ENCODE measurements at regions not wholly inside any gene's neighbourhood (a gene's known extent, or its start where the extent isn't known, plus 50 kb on each side); places are given as distances from the start of the nearest gene placed in this dataset.

GRCh38 chr20:54324041-54324440, 116.2 kb downstream of the PFDN4 start:
- H3K36me3 ChIP-seq (ENCODE audit: control insufficient read depth, insufficient read depth, low read length): no peaks in the 10 kb centered on the region
- H3K4me3 ChIP-seq (ENCODE audit: low read length): no peak overlapping the region
- H3K4me1 ChIP-seq (ENCODE audit: control insufficient read depth, insufficient read depth, low read length): no peaks in the 10 kb centered on the region
- no peak for DNase-seq
- 100% methylated on average over 1 of the region's 4 CpGs for WGBS (ENCODE audit: insufficient coverage, low lambda C conversion rate)
- H3K27ac ChIP-seq (ENCODE audit: low read length): no peak overlapping the region
- H3K27me3 ChIP-seq (ENCODE audit: control insufficient read depth, insufficient read depth, low read length): no peaks in the 10 kb centered on the region
- H3K9me3 ChIP-seq (ENCODE audit: control insufficient read depth, low read depth, low read length): no peaks in the 10 kb centered on the region

- Histone ChIP-seq H3K4me1 (ENCODE audit: control insufficient read depth, insufficient read depth, low read length) (no peaks in the 10 kb centered on the region), H3K27ac (ENCODE audit: low read length) (no peak overlapping the region), H3K9me3 (ENCODE audit: control insufficient read depth, low read depth, low read length) (no peaks in the 10 kb centered on the region), H3K36me3 (ENCODE audit: control insufficient read depth, insufficient read depth, low read length) (no peaks in the 10 kb centered on the region), H3K4me3 (ENCODE audit: low read length) (no peak overlapping the region), H3K27me3 (ENCODE audit: control insufficient read depth, insufficient read depth, low read length) (no peaks in the 10 kb centered on the region)
- DNase-seq: no peak
- WGBS (ENCODE audit: insufficient coverage, low lambda C conversion rate): 100% methylated on average over 1 of the region's 3 CpGs
These were observed 116.9 kb downstream of the PFDN4 start for GRCh38 chr20:54324652-54325285.

GRCh38 chr20:54335299-54335698, 127.4 kb downstream of the PFDN4 start:
- H3K36me3 ChIP-seq (ENCODE audit: control insufficient read depth, insufficient read depth, low read length): no peaks in the 10 kb centered on the region
- no peaks in the 10 kb centered on the region for H3K27me3 ChIP-seq (ENCODE audit: control insufficient read depth, insufficient read depth, low read length)
- no peaks in the 10 kb centered on the region for H3K9me3 ChIP-seq (ENCODE audit: control insufficient read depth, low read depth, low read length)
- H3K27ac ChIP-seq (ENCODE audit: low read length): no peak overlapping the region
- DNase-seq: no peak
- H3K4me3 ChIP-seq (ENCODE audit: low read length): no peak overlapping the region
- WGBS (ENCODE audit: insufficient coverage, low lambda C conversion rate): 100% methylated on average over 1 of the region's 2 CpGs
- H3K4me1 ChIP-seq (ENCODE audit: control insufficient read depth, insufficient read depth, low read length): no peaks in the 10 kb centered on the region

- no peak for DNase-seq
- no CpG with 5 or more reads among the region's 1 CpG for WGBS (ENCODE audit: insufficient coverage, low lambda C conversion rate)
- H3K9me3 ChIP-seq (ENCODE audit: control insufficient read depth, low read depth, low read length): no peaks in the 10 kb centered on the region
These were observed 129.3 kb downstream of the PFDN4 start for GRCh38 chr20:54337144-54337543.

GRCh38 chr20:54339093-54339492, 131.2 kb downstream of the PFDN4 start:
- Histone ChIP-seq H3K27ac (ENCODE audit: low read length) (no peak overlapping the region), H3K4me3 (ENCODE audit: low read length) (no peak overlapping the region), H3K9me3 (ENCODE audit: control insufficient read depth, low read depth, low read length) (no peaks in the 10 kb centered on the region), H3K27me3 (ENCODE audit: control insufficient read depth, insufficient read depth, low read length) (no peaks in the 10 kb centered on the region), H3K4me1 (ENCODE audit: control insufficient read depth, insufficient read depth, low read length) (no peaks in the 10 kb centered on the region), H3K36me3 (ENCODE audit: control insufficient read depth, insufficient read depth, low read length) (no peaks in the 10 kb centered on the region)
- no CpG with 5 or more reads among the region's 7 CpGs for WGBS (ENCODE audit: insufficient coverage, low lambda C conversion rate)
- DNase-seq: no peak

More at GRCh38 chr20:54337144-54337543, 129.3 kb downstream of the PFDN4 start:
- no peaks in the 10 kb centered on the region for H3K36me3 ChIP-seq (ENCODE audit: control insufficient read depth, insufficient read depth, low read length)
- H3K27ac ChIP-seq (ENCODE audit: low read length): no peak overlapping the region
- no peak overlapping the region for H3K4me3 ChIP-seq (ENCODE audit: low read length)
- H3K4me1 ChIP-seq (ENCODE audit: control insufficient read depth, insufficient read depth, low read length): no peaks in the 10 kb centered on the region
- no peaks in the 10 kb centered on the region for H3K27me3 ChIP-seq (ENCODE audit: control insufficient read depth, insufficient read depth, low read length)

GRCh38 chr20:54340206-54340605, 132.3 kb downstream of the PFDN4 start:
- H3K36me3 ChIP-seq (ENCODE audit: control insufficient read depth, insufficient read depth, low read length): no peaks in the 10 kb centered on the region
- no peaks in the 10 kb centered on the region for H3K9me3 ChIP-seq (ENCODE audit: control insufficient read depth, low read depth, low read length)
- DNase-seq: no peak
- no peaks in the 10 kb centered on the region for H3K4me1 ChIP-seq (ENCODE audit: control insufficient read depth, insufficient read depth, low read length)
- no peak overlapping the region for H3K4me3 ChIP-seq (ENCODE audit: low read length)
- no peak overlapping the region for H3K27ac ChIP-seq (ENCODE audit: low read length)
- H3K27me3 ChIP-seq (ENCODE audit: control insufficient read depth, insufficient read depth, low read length): no peaks in the 10 kb centered on the region
- WGBS (ENCODE audit: insufficient coverage, low lambda C conversion rate): no CpG with 5 or more reads among the region's 1 CpG

GRCh38 chr20:54340667-54341081, 132.8 kb downstream of the PFDN4 start:
- Histone ChIP-seq H3K4me1 (ENCODE audit: control insufficient read depth, insufficient read depth, low read length) (no peaks in the 10 kb centered on the region), H3K27me3 (ENCODE audit: control insufficient read depth, insufficient read depth, low read length) (no peaks in the 10 kb centered on the region), H3K4me3 (ENCODE audit: low read length) (no peak overlapping the region), H3K9me3 (ENCODE audit: control insufficient read depth, low read depth, low read length) (no peaks in the 10 kb centered on the region), H3K27ac (ENCODE audit: low read length) (no peak overlapping the region), H3K36me3 (ENCODE audit: control insufficient read depth, insufficient read depth, low read length) (no peaks in the 10 kb centered on the region)
- 71% methylated on average over 1 of the region's 4 CpGs for WGBS (ENCODE audit: insufficient coverage, low lambda C conversion rate)
- no peak for DNase-seq

GRCh38 chr20:54342258-54342920, 133.0 kb upstream of the DOK5 start:
- Histone ChIP-seq H3K36me3 (ENCODE audit: control insufficient read depth, insufficient read depth, low read length) (no peaks in the 10 kb centered on the region), H3K4me1 (ENCODE audit: control insufficient read depth, insufficient read depth, low read length) (no peaks in the 10 kb centered on the region), H3K27ac (ENCODE audit: low read length) (no peak overlapping the region), H3K9me3 (ENCODE audit: control insufficient read depth, low read depth, low read length) (no peaks in the 10 kb centered on the region), H3K4me3 (ENCODE audit: low read length) (no peak overlapping the region), H3K27me3 (ENCODE audit: control insufficient read depth, insufficient read depth, low read length) (no peaks in the 10 kb centered on the region)
- WGBS (ENCODE audit: insufficient coverage, low lambda C conversion rate): 100% methylated on average over 1 of the region's 5 CpGs
- DNase-seq: no peak

- H3K9me3 ChIP-seq (ENCODE audit: control insufficient read depth, low read depth, low read length): no peaks in the 10 kb centered on the region
- no peak overlapping the region for H3K27ac ChIP-seq (ENCODE audit: low read length)
- no peaks in the 10 kb centered on the region for H3K36me3 ChIP-seq (ENCODE audit: control insufficient read depth, insufficient read depth, low read length)
- no peaks in the 10 kb centered on the region for H3K27me3 ChIP-seq (ENCODE audit: control insufficient read depth, insufficient read depth, low read length)
- H3K4me3 ChIP-seq (ENCODE audit: low read length): no peak overlapping the region
- WGBS (ENCODE audit: insufficient coverage, low lambda C conversion rate): 77% methylated on average over 2 of the region's 4 CpGs
- no peak for DNase-seq
- no peaks in the 10 kb centered on the region for H3K4me1 ChIP-seq (ENCODE audit: control insufficient read depth, insufficient read depth, low read length)
These were observed 132.3 kb upstream of the DOK5 start for GRCh38 chr20:54343099-54343498.

- Histone ChIP-seq H3K4me3 (ENCODE audit: low read length) (no peak overlapping the region), H3K36me3 (ENCODE audit: control insufficient read depth, insufficient read depth, low read length) (no peaks in the 10 kb centered on the region), H3K27me3 (ENCODE audit: control insufficient read depth, insufficient read depth, low read length) (no peaks in the 10 kb centered on the region), H3K27ac (ENCODE audit: low read length) (no peak overlapping the region), H3K9me3 (ENCODE audit: control insufficient read depth, low read depth, low read length) (no peaks in the 10 kb centered on the region), H3K4me1 (ENCODE audit: control insufficient read depth, insufficient read depth, low read length) (no peaks in the 10 kb centered on the region)
- WGBS (ENCODE audit: insufficient coverage, low lambda C conversion rate): no CpG with 5 or more reads among the region's 1 CpG
- no peak for DNase-seq
These were observed 131.8 kb upstream of the DOK5 start for GRCh38 chr20:54343634-54344033.

- Histone ChIP-seq H3K27me3 (ENCODE audit: control insufficient read depth, insufficient read depth, low read length) (no peaks in the 10 kb centered on the region), H3K36me3 (ENCODE audit: control insufficient read depth, insufficient read depth, low read length) (no peaks in the 10 kb centered on the region), H3K9me3 (ENCODE audit: control insufficient read depth, low read depth, low read length) (no peaks in the 10 kb centered on the region), H3K4me1 (ENCODE audit: control insufficient read depth, insufficient read depth, low read length) (no peaks in the 10 kb centered on the region), H3K4me3 (ENCODE audit: low read length) (no peak overlapping the region), H3K27ac (ENCODE audit: low read length) (no peak overlapping the region)
- no peak for DNase-seq
- 100% methylated on average over 1 of the region's 2 CpGs for WGBS (ENCODE audit: insufficient coverage, low lambda C conversion rate)
These were observed 130.6 kb upstream of the DOK5 start for GRCh38 chr20:54344832-54345231.

Measured in large intestine (tissue), 3 donors.